GM12878 (cell line): ENCODE measurements at regions not wholly inside any gene's neighbourhood (a gene's known extent, or its start where the extent isn't known, plus 50 kb on each side); places are given as distances from the start of the nearest gene placed in this dataset.

Source experiments
- ATAC-seq: fragments of 200-7000 bp; cut with Tn5 transposase; 3 replicates; pipeline ENCODE4 v1.9.1; 2020; ENCODE audit warnings: mild to moderate bottlenecking, moderate library complexity
- BruUV-seq: library from RNA; stranded (reverse); fragments of 400-500 nt; replicated peaks from 2 replicates; lab custom pipeline; 2021; lab: Mats Ljungman, UMichigan
- CTCF ChIA-PET: fragments of 300-600 bp; sonication (Branson Sonifier 250); formaldehyde crosslinking; extraction: SDS; loops from one replicate; lab custom pipeline; 2021; ENCODE audit warnings: inconsistent platforms; lab: Yijun Ruan, JAX
- POLR2A ChIA-PET: fragments of 350-600 bp; formaldehyde crosslinking; extraction: SDS; loops from one replicate; lab custom pipeline; 2021; ENCODE audit warnings: inconsistent platforms; lab: Charles Lee
- RAD21 ChIA-PET: fragments of 300-600 bp; sonication (Branson Sonifier 250); formaldehyde crosslinking; loops from one replicate; lab custom pipeline; 2023; ENCODE audit warnings: antibody characterized with exemption; ENCODE audit not compliant: unreplicated experiment; lab: Charles Lee
- SMC1A ChIA-PET: fragments of 300-600 bp; sonication (Branson Sonifier 250); formaldehyde crosslinking; loops from one replicate; lab custom pipeline; 2023; ENCODE audit not compliant: unreplicated experiment, uncharacterized antibody; lab: Charles Lee
- DNase-seq: peaks from one replicate; pipeline ENCODE4 v3.0.0-alpha.2; 2011; ENCODE audit warnings: low read depth, low spot score
- FAIRE-seq: peaks from 3 replicates; lab custom pipeline; 2011; peaks lifted over from hg19 to GRCh38; lab: Jason Lieb, UNC
- H2AFZ ChIP-seq: 2 replicates; pipeline ENCODE4 v1.6.0; 2011; ENCODE audit warnings: low read depth, low read length, control low read depth; ENCODE audit not compliant: control insufficient read depth
- H3K27ac ChIP-seq: 2 replicates; pipeline ENCODE4 v1.5.1; 2011; ENCODE audit warnings: control low read depth; ENCODE audit not compliant: control insufficient read depth, insufficient read depth
- H3K27me3 ChIP-seq, 2 experiments: replicated peaks in 1 of 2; 2 replicates each; pipeline versions ENCODE4 v1.6.0 to v1.6.1; 2011; ENCODE audit warnings: low read length in 1 of 2; ENCODE audit not compliant: control insufficient read depth in 2 of 2, insufficient read depth in 2 of 2
- H3K36me3 ChIP-seq, 2 experiments: 2 replicates each; pipeline ENCODE4 v1.5.1; 2011; ENCODE audit warnings: low read length in 1 of 2; ENCODE audit not compliant: control insufficient read depth in 2 of 2, insufficient read depth in 2 of 2
- H3K4me1 ChIP-seq: 2 replicates; pipeline ENCODE4 v1.6.1; 2011; ENCODE audit warnings: mild to moderate bottlenecking, low read length, moderate library complexity, mixed read lengths; ENCODE audit not compliant: control insufficient read depth, insufficient read depth
- H3K4me2 ChIP-seq: 2 replicates; pipeline ENCODE4 v1.6.0; 2011; ENCODE audit warnings: control low read depth; ENCODE audit not compliant: control insufficient read depth, insufficient read depth
- H3K4me3 ChIP-seq: fragments of 200-600 bp; sonication (generic); 2 replicates; pipeline ENCODE4 v1.5.1; 2016
- H3K79me2 ChIP-seq: 2 replicates; pipeline ENCODE4 v1.6.0; 2011; ENCODE audit warnings: low read length; ENCODE audit not compliant: control insufficient read depth, insufficient read depth
- H3K9ac ChIP-seq: 2 replicates; pipeline ENCODE4 v1.8.0; 2011; ENCODE audit warnings: low read length, control low read depth, mixed read lengths; ENCODE audit not compliant: control insufficient read depth, insufficient read depth
- H3K9me3 ChIP-seq: replicated peaks from 3 replicates; pipeline ENCODE4 v1.5.1; 2011; ENCODE audit warnings: mild to moderate bottlenecking, low read length; ENCODE audit not compliant: control insufficient read depth, insufficient read depth
- H4K20me1 ChIP-seq: 2 replicates; pipeline ENCODE4 v1.6.0; 2011; ENCODE audit not compliant: control insufficient read depth, insufficient read depth
- BCLAF1 ChIP-seq: fragments of 450-650 bp; IDR thresholded peaks from 2 replicates; pipeline ENCODE4 v1.6.1; 2017; ENCODE audit warnings: antibody characterized with exemption, mild to moderate bottlenecking, moderate library complexity
- CBX5 ChIP-seq: sonication (generic); IDR thresholded peaks from 2 replicates; pipeline ENCODE4 v1.6.1; 2016; ENCODE audit warnings: low read depth, moderate library complexity, mild to moderate bottlenecking, inconsistent platforms
- E2F8 ChIP-seq: fragments of 450-650 bp; IDR thresholded peaks from 2 replicates; pipeline ENCODE4 v1.6.1; 2018; ENCODE audit warnings: mild to moderate bottlenecking, low read depth, moderate library complexity; ENCODE audit not compliant: partially characterized antibody
- EED ChIP-seq: sonication (generic); IDR thresholded peaks from 2 replicates; pipeline ENCODE4 v1.6.1; 2016; ENCODE audit warnings: antibody characterized with exemption, low read depth
- MEF2A ChIP-seq: IDR thresholded peaks from 2 replicates; pipeline ENCODE4 v1.6.1; 2011; ENCODE audit warnings: low read depth, mild to moderate bottlenecking, low read length, moderate library complexity; ENCODE audit not compliant: insufficient read depth
- MXI1 ChIP-seq: fragments of 150-350 bp; IDR thresholded peaks from 2 replicates; pipeline ENCODE4 v1.6.1; 2011; ENCODE audit warnings: low read depth, mild to moderate bottlenecking, inconsistent platforms, low read length, improper control_type of control experiment
- NR2F1 ChIP-seq: fragments of 450-650 bp; conservative IDR thresholded peaks from 2 replicates; pipeline ENCODE4 v1.6.1; 2017; ENCODE audit warnings: mild to moderate bottlenecking
- POLR2A ChIP-seq: IDR thresholded peaks from 2 replicates; pipeline ENCODE4 v1.6.1; 2011; ENCODE audit warnings: low read depth, mild to moderate bottlenecking, low read length
- RAD51 ChIP-seq: fragments of 450-650 bp; IDR thresholded peaks from 2 replicates; pipeline ENCODE4 v1.6.1; 2016; ENCODE audit warnings: moderate library complexity, mild to moderate bottlenecking, inconsistent platforms
- STAT3 ChIP-seq: IDR thresholded peaks from 2 replicates; pipeline ENCODE4 v1.6.1; 2011; ENCODE audit warnings: low read depth, low read length, improper control_type of control experiment
- TCF12 ChIP-seq: IDR thresholded peaks from 2 replicates; pipeline ENCODE4 v1.6.1; 2011; ENCODE audit warnings: low read depth, mild to moderate bottlenecking, low read length
- WGBS: methylation state at CpG from one replicate; pipeline ENCODE4 v1.1.6; 2016; ENCODE audit warnings: low lambda C conversion rate; ENCODE audit not compliant: insufficient replicate concordance, insufficient coverage; ENCODE audit errors: missing lambda C conversion rate; 5-methylcytosine and 5-hydroxymethylcytosine counted together
- in situ Hi-C: fragments of 300-500 bp; cut with MboI; formaldehyde crosslinking; loops from 9 replicates; pipeline ENCODE4 v1.14.3; 2018; ENCODE audit warnings: mixed read lengths
- intact Hi-C: fragments of 100-400 bp; cut with micrococcal nuclease; formaldehyde crosslinking; loops from one replicate; pipeline ENCODE4 v1.14.2; 2022; ENCODE audit not compliant: unreplicated experiment
- TF ChIP-seq, protein P1 (sequence below): IDR thresholded peaks from 2 replicates; pipeline ENCODE4 v1.6.1; 2011; ENCODE audit warnings: mild to moderate bottlenecking, low read depth, low read length, moderate library complexity; ENCODE audit not compliant: insufficient replicate concordance

DNA sequence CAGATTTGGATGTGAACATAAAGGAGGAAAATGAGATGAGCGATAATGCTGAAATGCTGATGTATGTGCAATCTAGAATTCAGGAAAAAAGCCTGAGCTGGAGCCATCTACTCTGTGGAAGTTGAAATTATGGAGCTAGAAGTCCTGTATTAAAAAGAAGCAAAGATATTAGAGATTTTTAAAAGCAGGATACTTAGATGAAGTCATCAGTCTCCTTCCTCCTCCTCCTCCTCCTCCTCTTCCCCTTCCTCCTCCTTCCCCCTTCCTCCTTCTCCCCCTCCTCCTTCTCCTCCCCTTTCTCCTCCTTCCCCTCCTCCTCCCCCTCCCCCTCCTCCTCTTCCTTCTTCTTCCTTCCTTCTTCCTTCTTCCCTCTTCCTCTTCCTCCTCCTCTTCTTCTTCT, 823.8 kb upstream of the CA10 start:
- Histone ChIP-seq H3K27me3 (no peaks in the 10 kb centered on the region), H3K36me3 (no peaks in the 10 kb centered on the region), H2AFZ (no peak overlapping the region), H3K9ac (no peak overlapping the region), H4K20me1 (no peaks in the 10 kb centered on the region), H3K4me2 (no peak overlapping the region)
- no peak for FAIRE-seq
- no peak for ATAC-seq
- BruUV-seq, result no TSS peak
- WGBS, result 4% methylated on average over 1 of the region's 1 CpG
- ChIA-PET RAD21 (no interaction called here), POLR2A (no interaction called here), CTCF (interaction anchor here (0.7 kb wide), 1 partner anchor 340 kb away, joined by 4 read pairs; no protein-coding TSS in a partner anchor)
- in situ Hi-C loops, result no loop called here
- no peak for TF ChIP-seq MXI1
- no peak for TF ChIP-seq EED
- no peak for TF ChIP-seq MEF2A
- TF ChIP-seq STAT3, result no peak
- TF ChIP-seq, all 136 proteins: peak for 0
- H3K9me3 ChIP-seq, result no peaks in the 10 kb centered on the region
- H3K4me3 ChIP-seq, result no peak overlapping the region
- H3K27ac ChIP-seq, result no peak overlapping the region
- SMC1A ChIA-PET, result no interaction called here
- H3K4me1 ChIP-seq, result no peaks in the 10 kb centered on the region
- DNase-seq, result no peak
- no peaks in the 10 kb centered on the region for H3K79me2 ChIP-seq
- intact Hi-C loops, result no loop called here

- no peak overlapping the region for H2AFZ ChIP-seq
- no peaks in the 10 kb centered on the region for H3K79me2 ChIP-seq
- CTCF ChIA-PET, result interaction anchor here (1.0 kb wide), 1 partner anchor 43 kb away, joined by 3 read pairs; no protein-coding TSS in a partner anchor
- RAD21 ChIA-PET, result no interaction called here
- FAIRE-seq, result no peak
- no peak overlapping the region for H3K4me2 ChIP-seq
- no peak overlapping the region for H3K4me3 ChIP-seq
- no peak overlapping the region for H3K27ac ChIP-seq
- no peak for DNase-seq
- POLR2A ChIA-PET, result no interaction called here
- in situ Hi-C loops (no loop called here), intact Hi-C loops (no loop called here)
- no peaks in the 10 kb centered on the region for H4K20me1 ChIP-seq
- BruUV-seq, result no TSS peak
- SMC1A ChIA-PET, result no interaction called here
- H3K36me3 ChIP-seq, result no peaks in the 10 kb centered on the region
- no peak for ATAC-seq
- no peaks in the 10 kb centered on the region for H3K9me3 ChIP-seq
- H3K27me3 ChIP-seq, result no peaks in the 10 kb centered on the region
- H3K4me1 ChIP-seq, result no peaks in the 10 kb centered on the region
- H3K9ac ChIP-seq, result no peak overlapping the region
- 0% methylated on average over 1 of the region's 1 CpG for WGBS
- TF ChIP-seq E2F8 (no peak), RAD51 (no peak), TCF12 (no peak), BCLAF1 (no peak), CBX5 (no peak), POLR2A (no peak), NR2F1 (no peak)
- TF ChIP-seq, protein P1, sequence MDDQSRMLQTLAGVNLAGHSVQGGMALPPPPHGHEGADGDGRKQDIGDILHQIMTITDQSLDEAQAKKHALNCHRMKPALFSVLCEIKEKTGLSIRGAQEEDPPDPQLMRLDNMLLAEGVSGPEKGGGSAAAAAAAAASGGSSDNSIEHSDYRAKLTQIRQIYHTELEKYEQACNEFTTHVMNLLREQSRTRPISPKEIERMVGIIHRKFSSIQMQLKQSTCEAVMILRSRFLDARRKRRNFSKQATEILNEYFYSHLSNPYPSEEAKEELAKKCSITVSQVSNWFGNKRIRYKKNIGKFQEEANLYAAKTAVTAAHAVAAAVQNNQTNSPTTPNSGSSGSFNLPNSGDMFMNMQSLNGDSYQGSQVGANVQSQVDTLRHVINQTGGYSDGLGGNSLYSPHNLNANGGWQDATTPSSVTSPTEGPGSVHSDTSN, result no peak
Measured at GRCh38 chr17:52979921-52980320, 821.4 kb upstream of the CA10 start.
